Smooth muscle cell (in vitro differentiated cells): ENCODE measurements at regions not wholly inside any gene's neighbourhood (a gene's known extent, or its start where the extent isn't known, plus 50 kb on each side); places are given as distances from the start of the nearest gene placed in this dataset.

Source experiments
- DNase-seq: peaks from one replicate; lab custom pipeline; 2025; ENCODE audit not compliant: unreplicated experiment; lab: John Stamatoyannopoulos, UW
- H2AFZ ChIP-seq: fragments of 200-600 bp; sonication (generic); 2 replicates; pipeline ENCODE4 v1.6.0; 2016; ENCODE audit warnings: antibody characterized with exemption, low read depth, mild to moderate bottlenecking
- H3F3A ChIP-seq: fragments of 200-600 bp; sonication (generic); 2 replicates; pipeline ENCODE4 v1.6.0; 2017; ENCODE audit warnings: antibody characterized with exemption, low read depth
- H3K27ac ChIP-seq: fragments of 200-600 bp; sonication (generic); 2 replicates; pipeline ENCODE4 v1.5.1; 2016; ENCODE audit warnings: low read depth, mild to moderate bottlenecking
- H3K27me3 ChIP-seq: fragments of 200-600 bp; sonication (generic); 2 replicates; pipeline ENCODE4 v1.6.1; 2016; ENCODE audit warnings: low read depth, mild to moderate bottlenecking
- H3K36me3 ChIP-seq: fragments of 200-600 bp; sonication (generic); 2 replicates; pipeline ENCODE4 v1.5.1; 2016; ENCODE audit warnings: low read depth
- H3K4me1 ChIP-seq: fragments of 200-600 bp; sonication (generic); 2 replicates; pipeline ENCODE4 v1.5.1; 2016; ENCODE audit warnings: low read depth
- H3K4me2 ChIP-seq: fragments of 200-600 bp; sonication (generic); 2 replicates; pipeline ENCODE4 v1.6.0; 2016; ENCODE audit warnings: mild to moderate bottlenecking
- H3K4me3 ChIP-seq: fragments of 200-600 bp; sonication (generic); 2 replicates; pipeline ENCODE4 v1.5.1; 2016; ENCODE audit warnings: mild to moderate bottlenecking
- H3K79me2 ChIP-seq: fragments of 200-600 bp; sonication (generic); 2 replicates; pipeline ENCODE4 v1.6.0; 2016; ENCODE audit warnings: low read depth, mild to moderate bottlenecking
- H3K9ac ChIP-seq: fragments of 200-600 bp; sonication (generic); 2 replicates; pipeline ENCODE4 v1.6.0; 2016; ENCODE audit warnings: low read depth
- H3K9me3 ChIP-seq: fragments of 200-600 bp; sonication (generic); replicated peaks from 2 replicates; pipeline ENCODE4 v1.5.1; 2016; ENCODE audit warnings: low read depth
- H4K20me1 ChIP-seq: fragments of 200-600 bp; sonication (generic); 2 replicates; pipeline ENCODE4 v1.6.0; 2016; ENCODE audit warnings: low read depth
- CTCF ChIP-seq: fragments of 200-600 bp; sonication (generic); IDR thresholded peaks from 2 replicates; pipeline ENCODE4 v1.5.1; 2017; ENCODE audit warnings: borderline replicate concordance, mild to moderate bottlenecking, antibody characterized with exemption; ENCODE audit not compliant: insufficient read depth, poor library complexity, severe bottlenecking
- WGBS: methylation state at CpG from one replicate; pipeline ENCODE4 v1.1.7; 2016; ENCODE audit warnings: low lambda C conversion rate; 5-methylcytosine and 5-hydroxymethylcytosine counted together

- H2AFZ ChIP-seq: no peak overlapping the region
- DNase-seq: no peak
- H3K79me2 ChIP-seq: no peaks in the 10 kb centered on the region
- no peaks in the 10 kb centered on the region for H3F3A ChIP-seq
- no peak for TF ChIP-seq CTCF
- no peaks in the 10 kb centered on the region for H3K27me3 ChIP-seq
- H3K4me3 ChIP-seq: no peak overlapping the region
- H3K27ac ChIP-seq: no peak overlapping the region
- no peaks in the 10 kb centered on the region for H3K36me3 ChIP-seq
- no peaks in the 10 kb centered on the region for H3K9me3 ChIP-seq
- no peak overlapping the region for H3K9ac ChIP-seq
- H4K20me1 ChIP-seq: no peaks in the 10 kb centered on the region
- no peak overlapping the region for H3K4me2 ChIP-seq
- 93% methylated on average over 4 of the region's 4 CpGs for WGBS
- H3K4me1 ChIP-seq: no peaks in the 10 kb centered on the region
These were observed 415.8 kb upstream of the PCDH9 start for GRCh38 chr13:67645874-67646467.

GRCh38 chr13:67643516-67644055 is 413.4 kb upstream of the PCDH9 start:
- WGBS: 59% methylated on average over 1 of the region's 1 CpG

GRCh38 chr13:67642657-67643056 is 412.5 kb upstream of the PCDH9 start:
- no peak for TF ChIP-seq CTCF
- no peak overlapping the region for H3K27ac ChIP-seq
- no peak overlapping the region for H2AFZ ChIP-seq
- H3K9ac ChIP-seq: no peak overlapping the region
- H3K27me3 ChIP-seq: no peaks in the 10 kb centered on the region
- H3K9me3 ChIP-seq: no peaks in the 10 kb centered on the region
- H3F3A ChIP-seq: no peaks in the 10 kb centered on the region
- H4K20me1 ChIP-seq: no peaks in the 10 kb centered on the region
- no peaks in the 10 kb centered on the region for H3K36me3 ChIP-seq
- H3K4me3 ChIP-seq: no peak overlapping the region
- no peaks in the 10 kb centered on the region for H3K4me1 ChIP-seq
- H3K79me2 ChIP-seq: no peaks in the 10 kb centered on the region
- no peak for DNase-seq
- H3K4me2 ChIP-seq: no peak overlapping the region

More at GRCh38 chr13:67643516-67644055, 413.4 kb upstream of the PCDH9 start:
- no peaks in the 10 kb centered on the region for H4K20me1 ChIP-seq
- no peaks in the 10 kb centered on the region for H3F3A ChIP-seq
- H3K79me2 ChIP-seq: no peaks in the 10 kb centered on the region
- no peaks in the 10 kb centered on the region for H3K9me3 ChIP-seq
- H3K27me3 ChIP-seq: no peaks in the 10 kb centered on the region
- H3K9ac ChIP-seq: no peak overlapping the region
- no peak overlapping the region for H2AFZ ChIP-seq
- no peak overlapping the region for H3K27ac ChIP-seq
- no peaks in the 10 kb centered on the region for H3K36me3 ChIP-seq
- H3K4me1 ChIP-seq: no peaks in the 10 kb centered on the region
- H3K4me3 ChIP-seq: no peak overlapping the region
- no peak for DNase-seq
- TF ChIP-seq CTCF: no peak
- H3K4me2 ChIP-seq: no peak overlapping the region

- Histone ChIP-seq H3K27me3 (no peaks in the 10 kb centered on the region), H3K27ac (no peak overlapping the region), H3K4me1 (no peaks in the 10 kb centered on the region), H3K4me2 (no peak overlapping the region), H3K36me3 (no peaks in the 10 kb centered on the region), H3K9ac (no peak overlapping the region), H3F3A (no peaks in the 10 kb centered on the region), H3K4me3 (no peak overlapping the region), H3K79me2 (no peaks in the 10 kb centered on the region), H2AFZ (no peak overlapping the region), H4K20me1 (no peaks in the 10 kb centered on the region), H3K9me3 (no peaks in the 10 kb centered on the region)
- WGBS: 87% methylated on average over 3 of the region's 3 CpGs
- DNase-seq: no peak
- no peak for TF ChIP-seq CTCF
These were observed 405.6 kb upstream of the PCDH9 start for GRCh38 chr13:67635754-67636153.
